ENCODE measurements at regions not wholly inside any gene's neighbourhood (a gene's known extent, or its start where the extent isn't known, plus 50 kb on each side); places are given as distances from the start of the nearest gene placed in this dataset.

GRCh38 chr3:101149707-101150106 is 156.5 kb upstream of the ABI3BP start:
- DNase-seq: no peak
- no peak for TF ChIP-seq CTCF (IDR thresholded peaks at IDR 0.05; ENCODE audit: partially characterized antibody, unreplicated experiment)
- Mint-ChIP-seq H3K4me1 (ENCODE audit: low read depth, unreplicated experiment) (no peaks in the 10 kb centered on the region), H3K9me3 (ENCODE audit: unreplicated experiment) (no peaks in the 10 kb centered on the region), H3K27ac (ENCODE audit: unreplicated experiment) (no peak overlapping the region), H3K36me3 (ENCODE audit: unreplicated experiment) (no peaks in the 10 kb centered on the region), H3K27me3 (ENCODE audit: unreplicated experiment) (no peaks in the 10 kb centered on the region), H3K4me3 (ENCODE audit: unreplicated experiment) (no peak overlapping the region)

- TF ChIP-seq CTCF (IDR thresholded peaks at IDR 0.05; ENCODE audit: partially characterized antibody, unreplicated experiment): no peak
- Mint-ChIP-seq H3K4me3 (ENCODE audit: unreplicated experiment) (no peak overlapping the region), H3K36me3 (ENCODE audit: unreplicated experiment) (no peaks in the 10 kb centered on the region), H3K27me3 (ENCODE audit: unreplicated experiment) (no peaks in the 10 kb centered on the region), H3K9me3 (ENCODE audit: unreplicated experiment) (no peaks in the 10 kb centered on the region), H3K4me1 (ENCODE audit: low read depth, unreplicated experiment) (no peaks in the 10 kb centered on the region), H3K27ac (ENCODE audit: unreplicated experiment) (no peak overlapping the region)
- no peak for DNase-seq
Measured at GRCh38 chr3:101149251-101149650, 156.0 kb upstream of the ABI3BP start.

- no peaks in the 10 kb centered on the region for H3K4me1 Mint-ChIP-seq (ENCODE audit: low read depth, unreplicated experiment)
- no peak for DNase-seq
- H3K4me3 Mint-ChIP-seq (ENCODE audit: unreplicated experiment): no peak overlapping the region
- no peak for TF ChIP-seq CTCF (IDR thresholded peaks at IDR 0.05; ENCODE audit: partially characterized antibody, unreplicated experiment)
- H3K27ac Mint-ChIP-seq (ENCODE audit: unreplicated experiment): no peak overlapping the region
- no peaks in the 10 kb centered on the region for H3K36me3 Mint-ChIP-seq (ENCODE audit: unreplicated experiment)
- no peaks in the 10 kb centered on the region for H3K27me3 Mint-ChIP-seq (ENCODE audit: unreplicated experiment)
- H3K9me3 Mint-ChIP-seq (ENCODE audit: unreplicated experiment): no peaks in the 10 kb centered on the region
Measured at GRCh38 chr3:101148001-101148400, 154.8 kb upstream of the ABI3BP start.

- no peaks in the 10 kb centered on the region for H3K27me3 Mint-ChIP-seq (ENCODE audit: unreplicated experiment)
- no peak for TF ChIP-seq CTCF (IDR thresholded peaks at IDR 0.05; ENCODE audit: partially characterized antibody, unreplicated experiment)
- no peak overlapping the region for H3K4me3 Mint-ChIP-seq (ENCODE audit: unreplicated experiment)
- DNase-seq: no peak
- no peaks in the 10 kb centered on the region for H3K36me3 Mint-ChIP-seq (ENCODE audit: unreplicated experiment)
- no peaks in the 10 kb centered on the region for H3K4me1 Mint-ChIP-seq (ENCODE audit: low read depth, unreplicated experiment)
- H3K9me3 Mint-ChIP-seq (ENCODE audit: unreplicated experiment): no peaks in the 10 kb centered on the region
- no peak overlapping the region for H3K27ac Mint-ChIP-seq (ENCODE audit: unreplicated experiment)
Measured at GRCh38 chr3:101146946-101147345, 153.7 kb upstream of the ABI3BP start.

- H3K9me3 Mint-ChIP-seq (ENCODE audit: unreplicated experiment): no peaks in the 10 kb centered on the region
- no peak overlapping the region for H3K4me3 Mint-ChIP-seq (ENCODE audit: unreplicated experiment)
- no peaks in the 10 kb centered on the region for H3K27me3 Mint-ChIP-seq (ENCODE audit: unreplicated experiment)
- DNase-seq: no peak
- H3K4me1 Mint-ChIP-seq (ENCODE audit: low read depth, unreplicated experiment): no peaks in the 10 kb centered on the region
- no peak overlapping the region for H3K27ac Mint-ChIP-seq (ENCODE audit: unreplicated experiment)
- no peak for TF ChIP-seq CTCF (IDR thresholded peaks at IDR 0.05; ENCODE audit: partially characterized antibody, unreplicated experiment)
- no peaks in the 10 kb centered on the region for H3K36me3 Mint-ChIP-seq (ENCODE audit: unreplicated experiment)
Measured at GRCh38 chr3:101144105-101144504, 150.9 kb upstream of the ABI3BP start.

Measured in glutamatergic neuron (in vitro differentiated cells).